Thyroid gland (tissue), 4 donors: ENCODE measurements at regions not wholly inside any gene's neighbourhood (a gene's known extent, or its start where the extent isn't known, plus 50 kb on each side); places are given as distances from the start of the nearest gene placed in this dataset.
"Not testable (repeated sequence)": the region's sequence is repeated elsewhere in the genome, so short reads cannot be mapped to it uniquely, and the experiment has no call there.

Experiments used
- DNase-seq, 2 donors: peaks; one replicate each; pipeline ENCODE4 v3.0.0-alpha.2; 2019
- H3K27ac ChIP-seq, 3 donors: fragments of 200-600 bp; sonication (generic); 1 replicate in 2 of 3; 2 replicates in 1 of 3; pipeline ENCODE4 v1.5.1; 2016 to 2019; ENCODE audit warnings: mild to moderate bottlenecking in 1 of 3, moderate library complexity in 1 of 3
- H3K27me3 ChIP-seq: fragments of 200-600 bp; sonication (generic); one replicate; pipeline ENCODE4 v1.5.1; 2019
- H3K36me3 ChIP-seq, 2 donors: fragments of 200-600 bp; sonication (generic); one replicate each; pipeline ENCODE4 v1.5.1; 2016 to 2019
- H3K4me1 ChIP-seq, 2 donors: fragments of 200-600 bp; sonication (generic); one replicate each; pipeline ENCODE4 v1.5.1; 2017 to 2019
- H3K4me3 ChIP-seq, 3 donors: fragments of 200-600 bp; sonication (generic); replicated peaks in 1 of 3; 1 replicate in 2 of 3; 2 replicates in 1 of 3; pipeline ENCODE4 v1.5.1; 2016; ENCODE audit warnings: mild to moderate bottlenecking in 1 of 3
- H3K9me3 ChIP-seq: fragments of 200-600 bp; sonication (generic); one replicate; pipeline ENCODE4 v1.5.1; 2017
- POLR2A ChIP-seq, 2 donors: fragments of 450-650 bp; IDR thresholded peaks; one replicate each; pipeline ENCODE4 v1.6.1; 2017; ENCODE audit warnings: antibody characterized with exemption in 2 of 2, mild to moderate bottlenecking in 2 of 2, moderate library complexity in 1 of 2
- WGBS, 2 donors: methylation state at CpG; one replicate each; pipeline ENCODE4 v1.1.5; 2017; 5-methylcytosine and 5-hydroxymethylcytosine counted together
- intact Hi-C: fragments of 100-400 bp; cut with DNase I; formaldehyde crosslinking; loops from one replicate; pipeline ENCODE4 v1.15.1; 2023
- TF ChIP-seq, protein P1 (sequence below), 6 experiments: fragments of 200-600 bp in 3 of 6; fragments of 450-650 bp in 3 of 6; sonication (generic) in 3 of 6; IDR thresholded peaks; one replicate each; pipeline ENCODE4 v1.5.1; 2016 to 2019; ENCODE audit warnings: antibody characterized with exemption in 6 of 6, mild to moderate bottlenecking in 2 of 6, inconsistent platforms in 1 of 6, moderate library complexity in 1 of 6

DNA sequence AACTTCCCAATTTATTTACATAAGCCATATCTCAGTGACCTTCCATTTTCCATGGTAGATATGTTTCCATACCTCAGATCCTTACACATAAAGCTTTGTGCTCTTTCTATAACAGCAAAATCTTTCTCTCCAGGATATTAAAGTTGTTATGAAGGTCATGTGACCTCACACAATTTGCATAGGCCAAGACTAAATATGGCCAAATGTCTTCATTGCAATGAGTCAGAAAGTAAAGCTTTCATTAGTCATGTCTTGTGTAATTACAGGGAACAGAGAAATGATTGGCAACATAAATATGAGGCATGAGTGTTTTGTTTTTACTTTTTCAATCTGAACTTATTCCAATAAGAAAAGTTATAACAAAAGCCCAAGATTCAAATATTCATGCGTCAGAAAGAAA is 243.5 kb downstream of the ASXL3 start:
- H3K9me3 ChIP-seq: no peaks in the 10 kb centered on the region
- no peaks in the 10 kb centered on the region for H3K4me1 ChIP-seq
- no peak overlapping the region for H3K4me3 ChIP-seq
- no peaks in the 10 kb centered on the region for H3K36me3 ChIP-seq
- DNase-seq: no peak
- H3K27me3 ChIP-seq: no peaks in the 10 kb centered on the region
- H3K27ac ChIP-seq: no peak overlapping the region
- TF ChIP-seq POLR2A (IDR thresholded peaks at IDR 0.05): no peak
- intact Hi-C loops: no loop called here
- 81 to 96% methylated on average over 1 of the region's 1 CpG for WGBS, 2 donors

DNA sequence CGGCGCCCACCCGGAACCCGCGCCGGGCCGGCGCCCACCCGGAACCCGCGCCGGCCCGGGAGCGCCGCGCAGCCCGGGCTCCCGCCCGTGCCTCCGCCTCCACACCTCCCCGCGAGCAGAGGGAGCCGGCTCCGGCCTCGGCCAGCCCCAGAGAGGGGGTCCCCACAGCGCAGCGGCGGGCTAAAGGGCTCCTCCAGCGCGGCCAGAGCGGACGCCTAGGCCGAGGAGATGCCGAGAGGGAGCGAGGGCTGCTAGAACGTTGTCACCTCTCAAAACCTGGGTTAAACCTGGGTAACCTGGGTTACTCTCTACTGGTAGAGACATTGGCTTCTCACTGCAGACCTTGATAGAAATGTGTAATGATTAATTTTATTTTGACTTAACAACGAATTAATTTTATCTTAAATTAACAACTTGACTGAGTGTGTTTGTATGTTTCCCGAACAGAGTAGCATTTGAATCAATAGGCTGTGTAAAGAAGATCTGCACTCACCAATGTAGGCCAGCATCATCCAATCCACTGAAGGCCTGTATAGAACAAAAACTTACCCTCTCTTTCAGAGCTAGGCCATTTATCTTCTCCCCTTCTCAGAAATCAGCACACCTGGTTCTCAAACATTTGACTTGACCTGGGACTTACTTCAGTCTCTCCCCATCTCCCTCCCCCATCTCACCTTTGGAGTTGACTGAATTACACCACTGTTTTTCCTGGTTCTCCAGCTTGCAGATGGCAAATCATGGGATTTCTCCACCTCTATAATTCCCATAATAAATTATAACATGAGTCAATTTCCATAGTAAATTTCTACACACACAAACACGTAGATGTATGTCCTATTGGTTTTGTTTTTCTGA is 242.7 kb downstream of the ASXL3 start:
- DNase-seq: peak in 1 of 2 donors; percentile 23
- H3K4me3 ChIP-seq: no peak overlapping the region
- no peak for TF ChIP-seq POLR2A (IDR thresholded peaks at IDR 0.05)
- TF ChIP-seq, protein P1, sequence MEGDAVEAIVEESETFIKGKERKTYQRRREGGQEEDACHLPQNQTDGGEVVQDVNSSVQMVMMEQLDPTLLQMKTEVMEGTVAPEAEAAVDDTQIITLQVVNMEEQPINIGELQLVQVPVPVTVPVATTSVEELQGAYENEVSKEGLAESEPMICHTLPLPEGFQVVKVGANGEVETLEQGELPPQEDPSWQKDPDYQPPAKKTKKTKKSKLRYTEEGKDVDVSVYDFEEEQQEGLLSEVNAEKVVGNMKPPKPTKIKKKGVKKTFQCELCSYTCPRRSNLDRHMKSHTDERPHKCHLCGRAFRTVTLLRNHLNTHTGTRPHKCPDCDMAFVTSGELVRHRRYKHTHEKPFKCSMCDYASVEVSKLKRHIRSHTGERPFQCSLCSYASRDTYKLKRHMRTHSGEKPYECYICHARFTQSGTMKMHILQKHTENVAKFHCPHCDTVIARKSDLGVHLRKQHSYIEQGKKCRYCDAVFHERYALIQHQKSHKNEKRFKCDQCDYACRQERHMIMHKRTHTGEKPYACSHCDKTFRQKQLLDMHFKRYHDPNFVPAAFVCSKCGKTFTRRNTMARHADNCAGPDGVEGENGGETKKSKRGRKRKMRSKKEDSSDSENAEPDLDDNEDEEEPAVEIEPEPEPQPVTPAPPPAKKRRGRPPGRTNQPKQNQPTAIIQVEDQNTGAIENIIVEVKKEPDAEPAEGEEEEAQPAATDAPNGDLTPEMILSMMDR (IDR thresholded peaks at IDR 0.05): no peak
- no peak overlapping the region for H3K27ac ChIP-seq
- H3K4me1 ChIP-seq: no peaks in the 10 kb centered on the region
- intact Hi-C loops: no loop called here
- no peaks in the 10 kb centered on the region for H3K36me3 ChIP-seq
- 58 to 66% methylated on average over 5 to 12 of the region's 39 CpGs for WGBS, 2 donors
- no peaks in the 10 kb centered on the region for H3K9me3 ChIP-seq
- no peaks in the 10 kb centered on the region for H3K27me3 ChIP-seq

DNA sequence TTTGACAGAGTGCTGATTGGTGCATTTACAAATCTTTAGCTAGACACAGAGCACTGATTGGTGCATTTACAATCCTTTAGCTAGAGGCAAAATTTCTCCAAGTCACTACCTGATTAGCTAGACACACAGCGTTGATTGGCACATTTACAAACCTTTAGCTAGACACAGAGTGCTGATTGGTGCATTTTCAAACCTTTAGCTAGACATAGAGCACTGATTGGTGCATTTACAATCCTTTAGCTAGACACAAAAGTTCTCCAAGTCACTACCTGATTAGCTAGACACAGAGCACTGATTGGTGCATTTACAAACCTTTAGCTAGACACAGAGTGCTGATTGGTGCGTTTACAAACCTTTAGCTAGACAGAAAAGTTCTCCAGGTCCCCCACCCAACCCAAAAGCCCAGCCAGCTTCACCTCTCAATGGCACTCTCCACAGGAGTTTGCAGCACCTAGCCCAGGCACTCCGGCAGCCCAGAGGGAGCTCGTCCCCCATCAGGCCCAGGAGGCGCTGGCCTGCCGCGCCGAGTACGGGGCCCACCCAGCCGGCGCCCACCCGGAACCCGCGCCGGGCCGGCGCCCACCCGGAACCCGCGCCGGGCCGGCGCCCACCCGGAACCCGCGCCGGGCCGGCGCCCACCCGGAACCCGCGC is 241.8 kb downstream of the ASXL3 start:
- 68 to 93% methylated on average over 2 to 4 of the region's 32 CpGs for WGBS, 2 donors
- H3K4me1 ChIP-seq, H3K27ac ChIP-seq, H3K9me3 ChIP-seq, intact Hi-C loops, H3K36me3 ChIP-seq, H3K27me3 ChIP-seq, H3K4me3 ChIP-seq: not testable (repeated sequence)
- DNase-seq: peak in 1 of 2 donors; percentile 3

DNA sequence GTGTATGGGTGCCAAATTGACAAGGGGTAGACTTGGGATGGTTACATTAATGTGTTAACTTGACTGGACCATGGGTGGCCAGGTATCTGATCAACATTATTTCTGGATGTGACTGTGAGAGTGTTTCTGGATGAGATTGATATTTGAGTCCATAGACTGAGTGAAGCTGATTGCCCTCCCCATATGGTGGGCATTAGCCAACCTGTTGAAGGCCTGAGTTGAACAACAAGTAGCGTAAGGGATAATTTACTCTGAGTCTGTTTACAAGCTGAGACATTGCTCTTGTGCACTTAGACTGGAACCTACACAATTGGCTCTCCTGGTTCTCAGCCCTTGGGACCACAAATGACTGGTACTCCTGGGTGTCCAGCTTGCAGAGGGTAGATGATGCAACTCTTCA is 240.1 kb downstream of the ASXL3 start:
- Histone ChIP-seq H3K27me3 (no peaks in the 10 kb centered on the region), H3K9me3 (no peaks in the 10 kb centered on the region), H3K4me3 (no peak overlapping the region), H3K36me3 (no peaks in the 10 kb centered on the region), H3K27ac (no peak overlapping the region), H3K4me1 (no peaks in the 10 kb centered on the region)
- intact Hi-C loops: no loop called here
- 88 to 92% methylated on average over 1 of the region's 1 CpG for WGBS, 2 donors
- no peak for TF ChIP-seq POLR2A (IDR thresholded peaks at IDR 0.05)
- TF ChIP-seq, protein P1 (IDR thresholded peaks at IDR 0.05): no peak
- no peak for DNase-seq

DNA sequence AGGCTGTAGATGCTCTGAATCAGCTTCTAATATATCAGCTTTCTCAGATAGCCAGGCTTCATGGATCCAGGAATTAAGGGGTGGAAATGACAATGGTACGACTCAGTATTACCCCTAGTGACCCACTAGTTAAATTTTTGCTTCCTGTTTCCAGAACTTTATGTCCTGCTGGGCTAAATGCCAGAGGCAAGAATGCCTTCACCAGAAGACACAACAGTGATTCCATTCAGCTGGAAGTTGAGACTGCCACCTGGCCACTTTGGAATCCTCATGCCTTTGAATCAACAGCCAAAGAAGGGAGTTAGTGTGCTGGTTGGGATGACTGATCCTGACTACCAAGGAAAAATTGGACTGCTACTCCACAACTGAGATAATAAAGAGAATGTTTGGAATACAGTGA is 239.1 kb downstream of the ASXL3 start:
- H3K27ac ChIP-seq: no peak overlapping the region
- no peak for DNase-seq
- H3K4me3 ChIP-seq: no peak overlapping the region
- no peaks in the 10 kb centered on the region for H3K4me1 ChIP-seq
- H3K36me3 ChIP-seq: no peaks in the 10 kb centered on the region
- H3K9me3 ChIP-seq: no peaks in the 10 kb centered on the region
- intact Hi-C loops: no loop called here
- TF ChIP-seq, protein P1 (IDR thresholded peaks at IDR 0.05): no peak
- no peak for TF ChIP-seq POLR2A (IDR thresholded peaks at IDR 0.05)
- no peaks in the 10 kb centered on the region for H3K27me3 ChIP-seq
- 52 to 70% methylated on average over 1 of the region's 1 CpG for WGBS, 2 donors

DNA sequence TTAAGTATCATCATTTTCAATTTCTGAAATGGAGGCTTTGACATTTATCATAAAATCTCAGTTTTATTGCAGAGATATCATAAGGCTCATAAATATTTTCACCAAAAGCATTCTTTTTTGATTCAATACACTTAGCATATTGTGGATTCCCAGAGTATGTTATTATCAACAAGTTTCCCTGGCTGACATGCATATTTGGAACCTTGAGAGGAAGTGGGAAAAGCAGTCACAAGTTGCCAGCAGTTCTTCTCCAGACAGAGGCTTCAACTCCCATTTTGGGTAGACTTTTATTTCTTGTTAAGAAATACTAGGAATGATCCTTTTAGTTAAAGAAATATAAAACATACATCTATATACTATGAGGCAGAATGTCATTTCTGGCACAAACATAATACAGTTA is 236.5 kb downstream of the ASXL3 start:
- H3K36me3 ChIP-seq: no peaks in the 10 kb centered on the region
- no peaks in the 10 kb centered on the region for H3K9me3 ChIP-seq
- H3K27me3 ChIP-seq: no peaks in the 10 kb centered on the region
- TF ChIP-seq, protein P1 (IDR thresholded peaks at IDR 0.05): no peak
- TF ChIP-seq POLR2A (IDR thresholded peaks at IDR 0.05): no peak
- intact Hi-C loops: no loop called here
- H3K27ac ChIP-seq: no peak overlapping the region
- no peaks in the 10 kb centered on the region for H3K4me1 ChIP-seq
- H3K4me3 ChIP-seq: no peak overlapping the region
- DNase-seq: no peak
